ENCODE measurements at regions not wholly inside any gene's neighbourhood (a gene's known extent, or its start where the extent isn't known, plus 50 kb on each side); places are given as distances from the start of the nearest gene placed in this dataset.

DNA sequence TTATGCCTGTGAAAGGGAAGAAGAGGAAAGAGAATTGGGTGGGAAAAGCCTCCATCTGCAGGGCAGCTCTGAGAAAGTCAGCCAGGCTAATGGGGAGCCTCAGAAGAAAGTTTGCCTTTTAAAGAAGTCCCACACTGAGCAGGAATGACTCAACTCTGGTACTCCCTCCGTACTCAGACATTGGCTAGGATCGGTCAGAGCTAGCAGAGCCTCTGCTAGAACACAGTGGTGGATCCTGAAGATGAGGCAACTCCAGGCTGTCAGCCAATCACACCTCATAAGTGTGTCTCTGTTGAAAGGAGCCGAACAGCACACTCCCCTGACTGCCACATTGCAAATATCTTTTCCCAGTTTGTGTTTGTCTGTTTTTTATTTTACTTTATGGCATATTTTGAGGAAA lies 96.9 kb downstream of the HNRNPLL start:
- H3K27ac ChIP-seq (ENCODE audit: low read depth, low read length, poor library complexity, severe bottlenecking) = no peak overlapping the region
- peaks cover 12% of the 10 kb centered on the region for H3K4me1 ChIP-seq (ENCODE audit: insufficient read depth, low read length, poor library complexity, severe bottlenecking)
- intact Hi-C loops (cut with micrococcal nuclease; ENCODE audit: unreplicated experiment) = loop anchor here (5.0 to 10.0 kb wide), 2 partner anchors 388 to 521 kb away; no protein-coding TSS in a partner anchor
- ChIA-PET CTCF (ENCODE audit: unreplicated experiment) (no interaction called here), POLR2A (interaction anchor here (1.1 kb wide), 1 partner anchor 15 kb away, joined by 3 read pairs; no protein-coding TSS in a partner anchor)
- no peak overlapping the region for H2AFZ ChIP-seq (ENCODE audit: low read length)
- H3K9me3 ChIP-seq (ENCODE audit: low read length) = peaks cover 14% of the 10 kb centered on the region; the same call in 1 of the 2 replicates
- no peak for TF ChIP-seq CTCF (conservative IDR thresholded peaks at IDR 0.05; ENCODE audit: low read length)
- TF ChIP-seq EZH2phosphoT487 (IDR thresholded peaks at IDR 0.05; ENCODE audit: borderline replicate concordance, low read depth, low read length) = no peak
- no peaks in the 10 kb centered on the region for H3K79me2 ChIP-seq (ENCODE audit: insufficient read depth, low read depth, low read length)
- no peak overlapping the region for H3K4me3 ChIP-seq (ENCODE audit: low read depth, low read length, poor library complexity, severe bottlenecking)
- BruUV-seq (replicated peaks) = no TSS peak
- H3K4me2 ChIP-seq (ENCODE audit: low read length) = no peak overlapping the region
- H4K20me1 ChIP-seq (ENCODE audit: insufficient read depth, low read length) = no peaks in the 10 kb centered on the region
- DNase-seq (ENCODE audit: low spot score) = no peak
- no peaks in the 10 kb centered on the region for H3K36me3 ChIP-seq (ENCODE audit: insufficient read depth, low read length)
- no peaks in the 10 kb centered on the region for H3K9me2 ChIP-seq (ENCODE audit: insufficient read depth, low read length)

- H3K4me3 ChIP-seq (ENCODE audit: low read depth, low read length, poor library complexity, severe bottlenecking) = no peak overlapping the region
- no peaks in the 10 kb centered on the region for H3K36me3 ChIP-seq (ENCODE audit: insufficient read depth, low read length)
- H3K9me2 ChIP-seq (ENCODE audit: insufficient read depth, low read length) = no peaks in the 10 kb centered on the region
- H3K79me2 ChIP-seq (ENCODE audit: insufficient read depth, low read depth, low read length) = no peaks in the 10 kb centered on the region
- H3K4me1 ChIP-seq (ENCODE audit: insufficient read depth, low read length, poor library complexity, severe bottlenecking) = peaks cover 12% of the 10 kb centered on the region
- intact Hi-C loops (cut with micrococcal nuclease; ENCODE audit: unreplicated experiment) = loop anchor here (10.0 kb wide), 1 partner anchor 519 kb away; no protein-coding TSS in a partner anchor
- no peak for TF ChIP-seq CTCF (conservative IDR thresholded peaks at IDR 0.05; ENCODE audit: low read length)
- TF ChIP-seq EZH2phosphoT487 (IDR thresholded peaks at IDR 0.05; ENCODE audit: borderline replicate concordance, low read depth, low read length) = no peak
- no peak for DNase-seq (ENCODE audit: low spot score)
- BruUV-seq (replicated peaks) = no TSS peak
- H3K27ac ChIP-seq (ENCODE audit: low read depth, low read length, poor library complexity, severe bottlenecking) = no peak overlapping the region
- ChIA-PET POLR2A (no interaction called here), CTCF (ENCODE audit: unreplicated experiment) (no interaction called here)
- no peaks in the 10 kb centered on the region for H4K20me1 ChIP-seq (ENCODE audit: insufficient read depth, low read length)
- H3K4me2 ChIP-seq (ENCODE audit: low read length) = no peak overlapping the region
- H2AFZ ChIP-seq (ENCODE audit: low read length) = no peak overlapping the region
- H3K9me3 ChIP-seq (ENCODE audit: low read length) = peaks cover 14% of the 10 kb centered on the region; the same call in 1 of the 2 replicates
Observed at GRCh38 chr2:38504169-38504568, 98.6 kb downstream of the HNRNPLL start.

GRCh38 chr2:38502107-38502506 lies 100.6 kb downstream of the HNRNPLL start:
- H3K4me3 ChIP-seq (ENCODE audit: low read depth, low read length, poor library complexity, severe bottlenecking) = no peak overlapping the region
- H3K36me3 ChIP-seq (ENCODE audit: insufficient read depth, low read length) = no peaks in the 10 kb centered on the region
- no peak overlapping the region for H3K4me2 ChIP-seq (ENCODE audit: low read length)
- no peak overlapping the region for H3K27ac ChIP-seq (ENCODE audit: low read depth, low read length, poor library complexity, severe bottlenecking)
- ChIA-PET POLR2A (no interaction called here), CTCF (ENCODE audit: unreplicated experiment) (no interaction called here)
- H3K9me2 ChIP-seq (ENCODE audit: insufficient read depth, low read length) = no peaks in the 10 kb centered on the region
- TF ChIP-seq CTCF (conservative IDR thresholded peaks at IDR 0.05; ENCODE audit: low read length) (no peak), EZH2phosphoT487 (IDR thresholded peaks at IDR 0.05; ENCODE audit: borderline replicate concordance, low read depth, low read length) (no peak)
- H3K9me3 ChIP-seq (ENCODE audit: low read length) = peaks cover 13% of the 10 kb centered on the region; the same call in 1 of the 2 replicates
- H4K20me1 ChIP-seq (ENCODE audit: insufficient read depth, low read length) = no peaks in the 10 kb centered on the region
- H3K79me2 ChIP-seq (ENCODE audit: insufficient read depth, low read depth, low read length) = no peaks in the 10 kb centered on the region
- no TSS peak for BruUV-seq (replicated peaks)
- H2AFZ ChIP-seq (ENCODE audit: low read length) = no peak overlapping the region
- intact Hi-C loops (cut with micrococcal nuclease; ENCODE audit: unreplicated experiment) = loop anchor here (10.0 kb wide), 1 partner anchor 517 kb away; no protein-coding TSS in a partner anchor
- DNase-seq (ENCODE audit: low spot score) = no peak
- peaks cover 16% of the 10 kb centered on the region for H3K4me1 ChIP-seq (ENCODE audit: insufficient read depth, low read length, poor library complexity, severe bottlenecking)

Measured in OCI-LY7 (cell line).